ENCODE measurements at regions not wholly inside any gene's neighbourhood (a gene's known extent, or its start where the extent isn't known, plus 50 kb on each side); places are given as distances from the start of the nearest gene placed in this dataset.

GRCh38 chr1:212526111-212526491, 82.5 kb upstream of the ATF3 start:
- no peak for TF ChIP-seq CTCF (conservative IDR thresholded peaks at IDR 0.05; ENCODE audit: low read length)
- TF ChIP-seq EZH2phosphoT487 (IDR thresholded peaks at IDR 0.05; ENCODE audit: borderline replicate concordance, low read depth, low read length): no peak

All from OCI-LY7 (cell line).